Upper lobe of right lung (tissue), 1 donor: ENCODE measurements at regions not wholly inside any gene's neighbourhood (a gene's known extent, or its start where the extent isn't known, plus 50 kb on each side); places are given as distances from the start of the nearest gene placed in this dataset.

Experiments
- ATAC-seq: fragments of 200-7000 bp; cut with Tn5 transposase; one replicate; pipeline ENCODE4 v1.9.1; 2020; ENCODE audit warnings: mild to moderate bottlenecking, moderate library complexity
- DNase-seq: peaks from one replicate; pipeline ENCODE4 v3.0.0-alpha.2; 2020
- H3K27ac ChIP-seq: fragments of 200-600 bp; one replicate; pipeline ENCODE4 v1.8.0; 2022
- H3K27me3 ChIP-seq: fragments of 200-600 bp; one replicate; pipeline ENCODE4 v1.8.0; 2022; ENCODE audit warnings: mild to moderate bottlenecking
- H3K36me3 ChIP-seq: fragments of 200-600 bp; one replicate; pipeline ENCODE4 v1.8.0; 2022
- H3K4me1 ChIP-seq: fragments of 200-600 bp; one replicate; pipeline ENCODE4 v1.8.0; 2022
- H3K4me3 ChIP-seq: fragments of 200-600 bp; one replicate; pipeline ENCODE4 v1.8.0; 2022; ENCODE audit warnings: mild to moderate bottlenecking
- H3K9me3 ChIP-seq: fragments of 200-600 bp; one replicate; pipeline ENCODE4 v1.8.0; 2022
- intact Hi-C: fragments of 100-400 bp; cut with DNase I; formaldehyde crosslinking; loops from one replicate; pipeline ENCODE4 v1.11.0; 2022
- TF ChIP-seq, protein P1 (sequence below): fragments of 200-600 bp; IDR thresholded peaks from one replicate; pipeline ENCODE4 v1.8.0; 2022; ENCODE audit warnings: antibody characterized with exemption
- donor health status: DM: no; HTN: yes; CAD: no; lungs with severe emphysema.

DNA sequence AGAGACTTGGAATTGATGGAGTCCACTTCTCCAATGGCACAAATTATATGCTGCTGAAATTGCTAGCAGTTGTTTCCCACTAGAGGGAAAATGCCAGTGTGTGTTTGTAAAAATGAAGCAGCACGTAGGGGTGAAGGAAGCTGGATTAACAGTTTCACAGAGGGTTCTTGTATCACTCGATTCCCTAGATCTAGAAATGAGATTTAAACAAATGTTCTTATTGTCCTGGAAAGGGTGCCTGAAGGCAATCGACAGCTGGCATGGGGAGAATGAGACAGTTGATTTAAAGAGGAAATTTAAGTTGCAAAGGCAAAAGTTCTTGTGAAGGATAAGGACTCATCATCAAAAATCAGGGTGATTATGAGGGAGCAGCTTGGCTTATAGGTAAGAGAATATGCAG is 234.8 kb upstream of the ARPP21 start:
- TF ChIP-seq, protein P1, sequence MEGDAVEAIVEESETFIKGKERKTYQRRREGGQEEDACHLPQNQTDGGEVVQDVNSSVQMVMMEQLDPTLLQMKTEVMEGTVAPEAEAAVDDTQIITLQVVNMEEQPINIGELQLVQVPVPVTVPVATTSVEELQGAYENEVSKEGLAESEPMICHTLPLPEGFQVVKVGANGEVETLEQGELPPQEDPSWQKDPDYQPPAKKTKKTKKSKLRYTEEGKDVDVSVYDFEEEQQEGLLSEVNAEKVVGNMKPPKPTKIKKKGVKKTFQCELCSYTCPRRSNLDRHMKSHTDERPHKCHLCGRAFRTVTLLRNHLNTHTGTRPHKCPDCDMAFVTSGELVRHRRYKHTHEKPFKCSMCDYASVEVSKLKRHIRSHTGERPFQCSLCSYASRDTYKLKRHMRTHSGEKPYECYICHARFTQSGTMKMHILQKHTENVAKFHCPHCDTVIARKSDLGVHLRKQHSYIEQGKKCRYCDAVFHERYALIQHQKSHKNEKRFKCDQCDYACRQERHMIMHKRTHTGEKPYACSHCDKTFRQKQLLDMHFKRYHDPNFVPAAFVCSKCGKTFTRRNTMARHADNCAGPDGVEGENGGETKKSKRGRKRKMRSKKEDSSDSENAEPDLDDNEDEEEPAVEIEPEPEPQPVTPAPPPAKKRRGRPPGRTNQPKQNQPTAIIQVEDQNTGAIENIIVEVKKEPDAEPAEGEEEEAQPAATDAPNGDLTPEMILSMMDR: no peak
- no peaks in the 10 kb centered on the region for H3K9me3 ChIP-seq
- no peaks in the 10 kb centered on the region for H3K4me1 ChIP-seq
- no peak overlapping the region for H3K27ac ChIP-seq
- H3K36me3 ChIP-seq: no peaks in the 10 kb centered on the region
- no peaks in the 10 kb centered on the region for H3K27me3 ChIP-seq
- ATAC-seq (no peak), DNase-seq (no peak)
- intact Hi-C loops: no loop called here
- H3K4me3 ChIP-seq: no peak overlapping the region

DNA sequence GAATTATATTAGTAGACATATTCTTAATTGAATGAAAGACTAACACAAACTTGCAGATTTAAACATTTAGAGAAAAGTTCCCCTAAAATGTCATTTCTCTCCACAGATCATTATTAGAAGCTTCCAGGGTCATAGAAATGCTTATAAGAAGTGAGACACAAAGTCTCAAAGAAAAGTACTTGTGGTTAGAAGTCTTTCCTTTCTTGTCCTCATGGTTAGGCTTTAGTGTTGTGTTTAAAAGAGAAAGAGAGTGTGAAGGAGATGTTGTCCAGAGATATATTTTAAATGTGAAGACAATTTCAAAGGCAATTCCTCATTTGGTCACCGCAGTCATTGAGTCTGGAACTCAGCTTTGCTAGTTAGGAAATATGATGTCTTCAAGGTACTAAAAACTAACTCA is 230.4 kb upstream of the ARPP21 start:
- Histone ChIP-seq H3K4me1 (no peaks in the 10 kb centered on the region), H3K4me3 (no peak overlapping the region), H3K36me3 (no peaks in the 10 kb centered on the region), H3K27ac (no peak overlapping the region), H3K9me3 (no peaks in the 10 kb centered on the region), H3K27me3 (no peaks in the 10 kb centered on the region)
- ATAC-seq: no peak
- no peak for DNase-seq
- TF ChIP-seq, protein P1: no peak
- intact Hi-C loops: no loop called here

DNA sequence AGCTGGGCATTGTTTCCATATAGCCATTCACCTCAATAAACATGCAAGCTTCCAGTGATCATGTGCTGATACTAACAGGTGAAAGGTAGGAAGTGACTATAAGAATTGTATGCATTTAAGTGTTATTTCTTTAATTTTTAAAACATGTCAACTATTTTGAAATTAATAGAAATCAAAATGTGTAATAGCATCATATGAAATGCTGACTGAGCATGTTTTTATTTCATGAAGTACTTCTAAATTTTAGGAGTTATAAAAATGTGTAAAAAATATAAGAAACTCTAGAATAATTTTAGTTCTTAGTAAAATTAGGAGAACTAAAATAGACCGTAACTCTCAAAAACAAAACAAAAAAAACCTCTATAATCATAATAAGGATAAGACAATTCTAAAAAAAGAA is 229.3 kb upstream of the ARPP21 start:
- Histone ChIP-seq H3K36me3 (no peaks in the 10 kb centered on the region), H3K27ac (no peak overlapping the region), H3K4me3 (no peak overlapping the region), H3K4me1 (no peaks in the 10 kb centered on the region), H3K9me3 (no peaks in the 10 kb centered on the region), H3K27me3 (no peaks in the 10 kb centered on the region)
- intact Hi-C loops: no loop called here
- ATAC-seq (no peak), DNase-seq (no peak)
- TF ChIP-seq, protein P1: no peak

DNA sequence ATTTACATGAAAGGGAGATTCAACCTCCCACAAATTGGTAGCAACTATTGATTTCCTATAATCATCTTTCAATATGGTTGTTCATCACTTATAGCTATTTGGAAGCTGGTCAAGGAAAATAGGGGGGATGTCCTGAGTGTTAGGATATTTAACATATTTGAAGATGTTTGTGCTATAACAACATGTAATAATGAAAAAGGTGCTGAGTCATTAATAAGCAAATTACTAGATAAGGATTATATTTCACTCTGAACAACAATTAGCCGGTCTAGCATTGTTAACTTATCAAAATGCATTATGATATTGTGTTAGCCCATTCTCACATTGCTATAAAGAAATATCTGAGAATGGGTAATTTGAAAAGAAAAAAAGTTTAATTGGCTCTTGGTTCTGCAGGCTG is 225.8 kb upstream of the ARPP21 start:
- Histone ChIP-seq H3K36me3 (no peaks in the 10 kb centered on the region), H3K27ac (no peak overlapping the region), H3K4me3 (no peak overlapping the region), H3K27me3 (no peaks in the 10 kb centered on the region), H3K4me1 (no peaks in the 10 kb centered on the region), H3K9me3 (no peaks in the 10 kb centered on the region)
- intact Hi-C loops: no loop called here
- DNase-seq: no peak
- TF ChIP-seq, protein P1: no peak
- ATAC-seq: no peak

DNA sequence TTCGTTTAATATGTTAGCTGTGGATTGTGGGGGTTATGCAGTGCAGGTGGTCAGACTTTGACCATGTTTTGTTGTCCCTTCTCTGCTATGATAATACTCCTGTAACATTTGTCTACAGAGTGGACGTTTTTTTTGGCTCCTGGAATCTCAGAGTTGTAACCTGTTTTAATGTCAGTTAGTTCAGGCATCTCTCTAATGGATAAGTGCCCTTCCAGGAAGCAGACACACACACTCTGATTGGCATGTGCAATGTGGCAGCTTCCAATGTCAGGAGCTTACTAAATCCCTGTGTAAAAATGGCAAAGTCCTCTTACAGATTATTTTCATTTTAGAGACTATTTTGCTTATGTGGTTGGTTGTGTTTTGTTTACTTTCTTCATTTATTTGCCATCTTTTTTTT is 222.2 kb upstream of the ARPP21 start:
- no peak overlapping the region for H3K4me3 ChIP-seq
- no peak overlapping the region for H3K27ac ChIP-seq
- H3K36me3 ChIP-seq: no peaks in the 10 kb centered on the region
- ATAC-seq: no peak
- H3K27me3 ChIP-seq: no peaks in the 10 kb centered on the region
- intact Hi-C loops: no loop called here
- no peaks in the 10 kb centered on the region for H3K4me1 ChIP-seq
- no peaks in the 10 kb centered on the region for H3K9me3 ChIP-seq
- DNase-seq: no peak
- TF ChIP-seq, protein P1: no peak

DNA sequence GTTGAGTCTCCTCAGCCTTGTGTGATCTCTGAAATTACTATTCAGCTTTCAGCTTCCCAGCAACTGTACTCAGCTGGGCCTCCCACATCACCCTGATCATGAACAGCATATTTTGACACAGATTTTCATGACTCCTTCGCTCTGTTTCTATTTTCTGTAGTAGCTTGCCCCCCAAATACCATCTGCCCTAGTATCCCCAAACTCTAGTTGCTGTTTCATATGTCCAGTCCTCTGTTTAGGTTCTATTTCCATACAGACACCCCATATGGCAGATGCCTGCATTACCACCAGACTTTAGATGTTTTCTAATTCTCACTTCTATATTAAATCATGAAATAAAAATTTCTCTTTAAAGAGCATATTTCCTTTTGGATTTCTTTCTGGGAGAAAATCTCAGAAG is 217.2 kb upstream of the ARPP21 start:
- no peak overlapping the region for H3K4me3 ChIP-seq
- intact Hi-C loops: no loop called here
- no peaks in the 10 kb centered on the region for H3K36me3 ChIP-seq
- no peak overlapping the region for H3K27ac ChIP-seq
- no peaks in the 10 kb centered on the region for H3K9me3 ChIP-seq
- no peaks in the 10 kb centered on the region for H3K4me1 ChIP-seq
- TF ChIP-seq, protein P1: no peak
- ATAC-seq: no peak
- no peak for DNase-seq
- no peaks in the 10 kb centered on the region for H3K27me3 ChIP-seq
